ENCODE measurements at regions not wholly inside any gene's neighbourhood (a gene's known extent, or its start where the extent isn't known, plus 50 kb on each side); places are given as distances from the start of the nearest gene placed in this dataset.

GRCh38 chr4:36716874-36717273, 435.5 kb downstream of the DTHD1 start:
- Histone ChIP-seq H4K20me1 (ENCODE audit: insufficient read depth, low read length) (no peaks in the 10 kb centered on the region), H3K4me3 (replicated peaks in 1 of 3; ENCODE audit: low read depth in 2 of 3, low read length in 3 of 3) (no peak overlapping the region), H3K36me3 (replicated peaks in 1 of 2; ENCODE audit: control insufficient read depth in 1 of 2, insufficient read depth in 2 of 2, low read length in 2 of 2) (no peaks in the 10 kb centered on the region), H3K27ac (ENCODE audit: low read depth in 1 of 2, low read length in 2 of 2) (no peak overlapping the region), H3K27me3 (ENCODE audit: control insufficient read depth in 2 of 2, insufficient read depth in 2 of 2, low read length in 2 of 2) (no peaks in the 10 kb centered on the region), H3K4me1 (ENCODE audit: control insufficient read depth in 1 of 2, insufficient read depth in 2 of 2, low read length in 2 of 2) (no peaks in the 10 kb centered on the region), H2AFZ (ENCODE audit: insufficient read depth, low read depth, low read length, poor library complexity, severe bottlenecking) (no peak overlapping the region), H3K79me2 (ENCODE audit: insufficient read depth, low read length) (no peaks in the 10 kb centered on the region), H3K9me3 (replicated peaks in 1 of 2; ENCODE audit: control insufficient read depth in 1 of 2, insufficient read depth in 1 of 2, low read length in 2 of 2) (no peaks in the 10 kb centered on the region), H3K4me2 (replicated peaks; ENCODE audit: extremely low read depth, low read length, poor library complexity, severe bottlenecking) (no peak overlapping the region), H3K9ac (ENCODE audit: insufficient read depth, low read length, poor library complexity, severe bottlenecking) (no peak overlapping the region)
- H3K4me1 Mint-ChIP-seq, result no peaks in the 10 kb centered on the region
- no CpG with 5 or more reads among the region's 4 CpGs for WGBS (ENCODE audit: insufficient coverage)
- TF ChIP-seq CTCF (IDR thresholded peaks at IDR 0.05), result no peak
- peaks cover 0 to 8% (median 5%) of the 10 kb centered on the region in 7 donors for H3K9me3 Mint-ChIP-seq
- no peak overlapping the region for H3K4me3 Mint-ChIP-seq
- no peaks in the 10 kb centered on the region for H3K36me3 Mint-ChIP-seq
- no peak overlapping the region for H3K27ac Mint-ChIP-seq
- DNase-seq, result no peak
- intact Hi-C loops (cut with micrococcal nuclease), result no loop called here
- peaks cover 1 to 3% (median 2%) of the 10 kb centered on the region in 3 donors for H3K27me3 Mint-ChIP-seq (ENCODE audit: low read depth in 3 of 3)

GRCh38 chr4:36719425-36719824, 438.0 kb downstream of the DTHD1 start:
- no peak for TF ChIP-seq CTCF (IDR thresholded peaks at IDR 0.05)
- Mint-ChIP-seq H3K9me3 (peaks cover 0 to 8% (median 5%) of the 10 kb centered on the region in 7 donors), H3K27ac (no peak overlapping the region), H3K4me1 (no peaks in the 10 kb centered on the region), H3K4me3 (no peak overlapping the region), H3K27me3 (ENCODE audit: low read depth in 3 of 3) (no peaks in the 10 kb centered on the region), H3K36me3 (no peaks in the 10 kb centered on the region)
- no peaks in the 10 kb centered on the region for H3K27me3 ChIP-seq (ENCODE audit: control insufficient read depth in 2 of 2, insufficient read depth in 2 of 2, low read length in 2 of 2)
- intact Hi-C loops (cut with micrococcal nuclease), result no loop called here
- H3K27ac ChIP-seq (ENCODE audit: low read depth in 1 of 2, low read length in 2 of 2), result no peak overlapping the region
- no peak overlapping the region for H2AFZ ChIP-seq (ENCODE audit: insufficient read depth, low read depth, low read length, poor library complexity, severe bottlenecking)
- H3K4me3 ChIP-seq (replicated peaks in 1 of 3; ENCODE audit: low read depth in 2 of 3, low read length in 3 of 3), result no peak overlapping the region
- no peak overlapping the region for H3K9ac ChIP-seq (ENCODE audit: insufficient read depth, low read length, poor library complexity, severe bottlenecking)
- no peak overlapping the region for H3K4me2 ChIP-seq (replicated peaks; ENCODE audit: extremely low read depth, low read length, poor library complexity, severe bottlenecking)
- no CpG with 5 or more reads among the region's 3 CpGs for WGBS (ENCODE audit: insufficient coverage)
- H3K79me2 ChIP-seq (ENCODE audit: insufficient read depth, low read length), result no peaks in the 10 kb centered on the region
- DNase-seq, result no peak
- no peaks in the 10 kb centered on the region for H3K9me3 ChIP-seq (replicated peaks in 1 of 2; ENCODE audit: control insufficient read depth in 1 of 2, insufficient read depth in 1 of 2, low read length in 2 of 2)
- H3K4me1 ChIP-seq (ENCODE audit: control insufficient read depth in 1 of 2, insufficient read depth in 2 of 2, low read length in 2 of 2), result no peaks in the 10 kb centered on the region
- no peaks in the 10 kb centered on the region for H3K36me3 ChIP-seq (replicated peaks in 1 of 2; ENCODE audit: control insufficient read depth in 1 of 2, insufficient read depth in 2 of 2, low read length in 2 of 2)
- H4K20me1 ChIP-seq (ENCODE audit: insufficient read depth, low read length), result no peaks in the 10 kb centered on the region
